Keratinocyte (primary cell): ENCODE measurements at regions not wholly inside any gene's neighbourhood (a gene's known extent, or its start where the extent isn't known, plus 50 kb on each side); places are given as distances from the start of the nearest gene placed in this dataset.

Experiments
- DNase-seq: peaks from one replicate; pipeline ENCODE4 v3.0.0-alpha.2; 2011; ENCODE audit warnings: low read depth, missing footprints, low spot score
- FAIRE-seq: peaks from 2 replicates; lab custom pipeline; 2011; peaks lifted over from hg19 to GRCh38; lab: Jason Lieb, UNC
- H2AFZ ChIP-seq: 2 replicates; pipeline ENCODE4 v1.6.0; 2012; ENCODE audit warnings: low read length, control low read depth, inconsistent platforms; ENCODE audit not compliant: control insufficient read depth
- H3K27ac ChIP-seq: 2 replicates; pipeline ENCODE4 v1.5.1; 2011; ENCODE audit warnings: low read length; ENCODE audit not compliant: control insufficient read depth, insufficient read depth
- H3K27me3 ChIP-seq: 3 replicates; pipeline ENCODE4 v1.6.0; 2011; ENCODE audit warnings: low read length; ENCODE audit not compliant: control insufficient read depth, insufficient read depth; ENCODE audit errors: extremely low read depth
- H3K36me3 ChIP-seq, 2 experiments: 2 replicates in 1 of 2; 3 replicates in 1 of 2; pipeline ENCODE4 v1.5.1; 2011; ENCODE audit warnings: low read length in 2 of 2, mild to moderate bottlenecking in 1 of 2; ENCODE audit not compliant: control insufficient read depth in 2 of 2, insufficient read depth in 2 of 2; ENCODE audit errors: extremely low read depth in 1 of 2
- H3K4me1 ChIP-seq: 3 replicates; pipeline ENCODE4 v1.5.1; 2011; ENCODE audit warnings: low read length; ENCODE audit not compliant: control insufficient read depth, insufficient read depth; ENCODE audit errors: extremely low read depth
- H3K4me2 ChIP-seq: 3 replicates; pipeline ENCODE4 v1.6.0; 2011; ENCODE audit warnings: low read depth, low read length; ENCODE audit not compliant: control insufficient read depth, insufficient read depth; ENCODE audit errors: extremely low read depth
- H3K4me3 ChIP-seq, 3 experiments: fragments of 200-600 bp in 1 of 3; sonication (generic) in 1 of 3; 2 replicates in 2 of 3; 3 replicates in 1 of 3; pipeline ENCODE4 v1.5.1; 2011 to 2016; ENCODE audit warnings: low read length in 3 of 3, mild to moderate bottlenecking in 3 of 3, control low read depth in 2 of 3, inconsistent platforms in 1 of 3, low read depth in 1 of 3, mixed read lengths in 1 of 3, mixed run types in 1 of 3, moderate library complexity in 1 of 3; ENCODE audit not compliant: control insufficient read depth in 2 of 3, insufficient read depth in 2 of 3; ENCODE audit errors: extremely low read depth in 1 of 3
- H3K79me2 ChIP-seq: 2 replicates; pipeline ENCODE4 v1.6.0; 2012; ENCODE audit warnings: low read length; ENCODE audit not compliant: control insufficient read depth, insufficient read depth
- H3K9ac ChIP-seq: 3 replicates; pipeline ENCODE4 v1.6.0; 2011; ENCODE audit warnings: low read length; ENCODE audit not compliant: control insufficient read depth, insufficient read depth; ENCODE audit errors: extremely low read depth
- H3K9me1 ChIP-seq: 3 replicates; pipeline ENCODE4 v1.6.0; 2011; ENCODE audit warnings: low read length; ENCODE audit not compliant: control insufficient read depth, insufficient read depth; ENCODE audit errors: extremely low read depth
- H3K9me3 ChIP-seq: 2 replicates; pipeline ENCODE4 v1.5.1; 2012; ENCODE audit warnings: low read depth, low read length; ENCODE audit not compliant: control insufficient read depth
- H4K20me1 ChIP-seq: 3 replicates; pipeline ENCODE4 v1.6.0; 2011; ENCODE audit warnings: low read length; ENCODE audit not compliant: control insufficient read depth, insufficient read depth; ENCODE audit errors: extremely low read depth
- EZH2 ChIP-seq: IDR thresholded peaks from one replicate; pipeline ENCODE4 v1.6.1; 2012; ENCODE audit warnings: inconsistent platforms, mild to moderate bottlenecking, low read length, moderate library complexity
- dilution Hi-C: fragments of 300-500 bp; cut with MboI; formaldehyde crosslinking; loops from one replicate; pipeline ENCODE4 v1.7.0; 2020; ENCODE audit warnings: low sequenced_read_pairs; ENCODE audit not compliant: extremely low pct_ligation_motif_present
- TF ChIP-seq, protein P1 (sequence below), 3 experiments: IDR thresholded peaks in 1 of 3; conservative IDR thresholded peaks in 1 of 3; optimal IDR thresholded peaks in 1 of 3; 2 replicates in 2 of 3; 3 replicates in 1 of 3; pipeline versions ENCODE3 to v1.5.1; 2011; ENCODE audit warnings: low read length in 3 of 3, mild to moderate bottlenecking in 3 of 3, moderate library complexity in 2 of 3, control low read depth in 1 of 3, inconsistent platforms in 1 of 3; ENCODE audit not compliant: insufficient read depth in 2 of 3; ENCODE audit errors: extremely low read depth in 1 of 3

DNA sequence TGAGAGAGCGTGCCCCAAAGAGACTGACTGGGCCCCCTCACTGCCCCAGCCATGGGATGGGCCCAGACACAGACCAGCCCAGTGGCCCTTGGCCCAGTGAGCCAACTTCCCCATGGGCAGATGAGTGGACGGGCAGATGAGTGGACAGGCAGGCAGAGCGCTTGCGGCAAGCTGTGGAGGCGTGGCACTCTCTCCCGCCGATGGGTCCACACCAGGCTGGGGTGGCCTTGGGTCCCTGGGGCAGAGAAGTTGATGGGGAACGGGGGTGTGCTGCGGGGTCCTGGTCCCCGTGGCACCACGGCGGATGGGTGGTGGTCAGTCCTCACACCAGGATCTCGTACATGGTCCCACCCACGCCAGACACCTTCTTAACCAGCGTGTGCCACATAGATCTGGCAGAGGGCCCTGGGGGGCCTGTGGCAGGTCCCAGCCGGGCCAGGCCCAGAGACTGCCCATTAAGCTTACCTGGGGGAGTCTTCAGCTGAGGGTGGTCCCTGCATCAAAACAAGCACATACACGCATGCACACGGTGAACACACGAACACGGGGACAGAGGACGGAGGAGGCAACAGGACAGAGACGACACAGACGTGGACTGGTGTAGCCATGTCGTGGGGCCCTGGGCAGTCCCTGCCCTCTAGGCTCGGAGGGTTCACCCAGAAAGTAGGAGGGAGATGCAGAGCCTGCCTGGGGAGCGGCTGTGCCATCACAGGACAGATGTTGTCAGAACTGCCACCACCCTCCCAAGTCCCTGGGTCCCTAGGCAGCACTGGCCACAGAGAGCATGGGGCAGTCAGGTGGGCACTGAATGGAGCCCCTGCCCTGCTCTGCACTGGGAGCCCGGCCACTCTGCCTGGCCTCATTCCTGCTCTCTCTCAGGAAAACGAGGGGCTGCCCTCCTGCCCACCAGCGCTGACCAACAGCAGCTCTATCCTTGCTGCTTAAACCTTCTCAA is 182.2 kb downstream of the IGLL1 start:
- Histone ChIP-seq H3K9me1 (no peaks in the 10 kb centered on the region), H3K4me2 (no peak overlapping the region), H3K4me1 (peaks cover 2% of the 10 kb centered on the region), H2AFZ (no peak overlapping the region), H3K27ac (no peak overlapping the region), H3K9ac (no peak overlapping the region), H3K9me3 (no peaks in the 10 kb centered on the region), H3K36me3 (no peaks in the 10 kb centered on the region), H4K20me1 (no peaks in the 10 kb centered on the region), H3K79me2 (no peaks in the 10 kb centered on the region), H3K27me3 (no peaks in the 10 kb centered on the region), H3K4me3 (no peak overlapping the region)
- TF ChIP-seq EZH2, result no peak
- TF ChIP-seq, protein P1, sequence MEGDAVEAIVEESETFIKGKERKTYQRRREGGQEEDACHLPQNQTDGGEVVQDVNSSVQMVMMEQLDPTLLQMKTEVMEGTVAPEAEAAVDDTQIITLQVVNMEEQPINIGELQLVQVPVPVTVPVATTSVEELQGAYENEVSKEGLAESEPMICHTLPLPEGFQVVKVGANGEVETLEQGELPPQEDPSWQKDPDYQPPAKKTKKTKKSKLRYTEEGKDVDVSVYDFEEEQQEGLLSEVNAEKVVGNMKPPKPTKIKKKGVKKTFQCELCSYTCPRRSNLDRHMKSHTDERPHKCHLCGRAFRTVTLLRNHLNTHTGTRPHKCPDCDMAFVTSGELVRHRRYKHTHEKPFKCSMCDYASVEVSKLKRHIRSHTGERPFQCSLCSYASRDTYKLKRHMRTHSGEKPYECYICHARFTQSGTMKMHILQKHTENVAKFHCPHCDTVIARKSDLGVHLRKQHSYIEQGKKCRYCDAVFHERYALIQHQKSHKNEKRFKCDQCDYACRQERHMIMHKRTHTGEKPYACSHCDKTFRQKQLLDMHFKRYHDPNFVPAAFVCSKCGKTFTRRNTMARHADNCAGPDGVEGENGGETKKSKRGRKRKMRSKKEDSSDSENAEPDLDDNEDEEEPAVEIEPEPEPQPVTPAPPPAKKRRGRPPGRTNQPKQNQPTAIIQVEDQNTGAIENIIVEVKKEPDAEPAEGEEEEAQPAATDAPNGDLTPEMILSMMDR (optimal IDR thresholded peaks at IDR 0.05 in 1 of 3, IDR thresholded peaks at IDR 0.05 in 1 of 3, conservative IDR thresholded peaks at IDR 0.05 in 1 of 3; ENCODE audit: extremely low read depth in 1 of 3, insufficient read depth in 2 of 3, low read length in 3 of 3), result no peak
- FAIRE-seq, result no peak
- dilution Hi-C loops, result no loop called here
- DNase-seq, result no peak

DNA sequence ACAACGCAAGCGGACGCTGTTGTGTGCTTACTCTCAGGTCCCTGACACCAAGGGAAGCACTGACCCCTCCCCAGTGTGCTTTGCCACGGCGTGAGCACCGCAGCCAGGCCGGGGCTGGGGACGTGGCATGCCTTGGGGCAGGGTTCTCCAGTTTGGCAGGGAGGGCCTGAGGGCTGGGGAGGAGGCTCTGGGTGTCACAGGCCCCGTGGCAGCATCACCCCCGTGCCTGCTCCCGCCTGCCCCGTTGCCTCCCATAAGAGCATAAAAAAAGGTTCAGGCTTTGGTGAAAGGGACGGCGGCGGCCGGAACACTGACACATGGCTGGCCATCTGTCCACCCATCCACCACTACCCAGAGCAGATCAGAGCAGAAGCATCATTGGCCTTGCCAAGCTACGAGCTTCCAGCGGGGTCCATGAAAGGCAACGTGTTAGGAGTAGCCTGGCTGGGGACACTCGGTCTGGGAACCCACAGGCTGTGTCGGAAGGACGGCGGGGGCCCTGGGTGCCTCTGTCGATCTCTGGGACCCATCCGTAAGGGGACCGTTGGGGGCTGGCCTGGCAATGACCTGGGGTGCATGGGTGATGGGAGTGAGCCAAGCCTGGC is 183.0 kb downstream of the IGLL1 start:
- no peak for FAIRE-seq

More for the DNA sequence above, 183.0 kb downstream of the IGLL1 start:
- no peaks in the 10 kb centered on the region for H4K20me1 ChIP-seq
- H3K27me3 ChIP-seq, result no peaks in the 10 kb centered on the region
- H3K4me2 ChIP-seq, result no peak overlapping the region
- no peak overlapping the region for H3K9ac ChIP-seq
- DNase-seq, result no peak
- no peak overlapping the region for H3K27ac ChIP-seq
- peaks cover 2% of the 10 kb centered on the region for H3K4me1 ChIP-seq
- no peaks in the 10 kb centered on the region for H3K9me3 ChIP-seq
- dilution Hi-C loops, result no loop called here
- H3K36me3 ChIP-seq, result no peaks in the 10 kb centered on the region
- no peaks in the 10 kb centered on the region for H3K9me1 ChIP-seq
- TF ChIP-seq, protein P1 (optimal IDR thresholded peaks at IDR 0.05 in 1 of 3, IDR thresholded peaks at IDR 0.05 in 1 of 3, conservative IDR thresholded peaks at IDR 0.05 in 1 of 3; ENCODE audit: extremely low read depth in 1 of 3, insufficient read depth in 2 of 3, low read length in 3 of 3), result no peak
- TF ChIP-seq EZH2, result no peak
- H2AFZ ChIP-seq, result no peak overlapping the region
- H3K79me2 ChIP-seq, result no peaks in the 10 kb centered on the region
- H3K4me3 ChIP-seq, result no peak overlapping the region
